NT2/D1 (cell line): ENCODE measurements at regions not wholly inside any gene's neighbourhood (a gene's known extent, or its start where the extent isn't known, plus 50 kb on each side); places are given as distances from the start of the nearest gene placed in this dataset.

Source experiments
- SUZ12 ChIP-seq: IDR thresholded peaks from 2 replicates; pipeline ENCODE4 v1.6.1; 2011; ENCODE audit not compliant: insufficient read length, insufficient read depth; ENCODE audit errors: extremely low read depth
- YY1 ChIP-seq: IDR thresholded peaks from 2 replicates; pipeline ENCODE4 v1.6.1; 2011; ENCODE audit not compliant: insufficient read length, insufficient read depth
- ZNF274 ChIP-seq: IDR thresholded peaks from 2 replicates; pipeline ENCODE4 v1.6.1; 2011; ENCODE audit warnings: mild to moderate bottlenecking, low read depth, low read length

DNA sequence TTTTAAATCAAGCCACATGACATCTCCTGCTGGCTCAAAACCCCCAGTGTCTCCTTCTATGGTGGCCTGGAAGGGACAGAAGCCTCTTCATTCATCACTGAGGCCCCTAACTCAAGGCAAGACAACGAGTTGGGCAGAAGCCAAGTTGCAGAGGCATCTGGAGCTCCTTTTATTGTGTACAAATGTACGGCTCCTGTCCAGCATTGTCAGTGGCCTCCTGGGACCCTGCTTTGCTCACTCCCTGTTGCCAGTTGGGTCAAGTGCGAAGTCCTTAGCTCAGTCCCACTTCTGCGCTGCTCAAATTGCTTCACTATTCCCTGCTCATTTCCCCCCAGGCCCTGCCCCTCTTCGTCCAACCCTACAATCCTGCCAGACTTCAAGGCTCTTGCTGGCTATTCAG is 181.2 kb upstream of the PMEPA1 start:
- TF ChIP-seq SUZ12: no peak
- no peak for TF ChIP-seq ZNF274
- TF ChIP-seq YY1: no peak
